CD14-positive monocyte (primary cell): ENCODE measurements at regions not wholly inside any gene's neighbourhood (a gene's known extent, or its start where the extent isn't known, plus 50 kb on each side); places are given as distances from the start of the nearest gene placed in this dataset.

Experiments used
- DNase-seq, 3 donors: peaks; one replicate each; pipeline ENCODE4 v3.0.0-alpha.2; 2011 to 2022
- H2AFZ ChIP-seq: 2 replicates; pipeline ENCODE4 v1.6.0; 2012; ENCODE audit warnings: mild to moderate bottlenecking, low read depth, low read length, inconsistent platforms; ENCODE audit not compliant: insufficient read depth, poor library complexity, severe bottlenecking
- H3K27ac ChIP-seq, 2 donors: 1 replicate in 1 of 2; 2 replicates in 1 of 2; pipeline ENCODE4 v1.5.1; 2012 to 2013; ENCODE audit warnings: low read length in 2 of 2, control low read depth in 1 of 2, inconsistent platforms in 1 of 2, low read depth in 1 of 2, mild to moderate bottlenecking in 1 of 2
- H3K27me3 ChIP-seq, 2 donors: one replicate each; pipeline versions ENCODE4 v1.6.0 to v1.6.1; 2011 to 2013; ENCODE audit warnings: low read length in 2 of 2; ENCODE audit not compliant: control insufficient read depth in 2 of 2, insufficient read depth in 2 of 2
- H3K36me3 ChIP-seq, 2 donors: replicated peaks in 1 of 2; 1 replicate in 1 of 2; 2 replicates in 1 of 2; pipeline versions ENCODE4 v1.5.1 to v1.6.1; 2012 to 2013; ENCODE audit warnings: low read length in 2 of 2, control low read depth in 1 of 2, inconsistent platforms in 1 of 2, mild to moderate bottlenecking in 1 of 2; ENCODE audit not compliant: insufficient read depth in 2 of 2, control insufficient read depth in 1 of 2
- H3K4me1 ChIP-seq, 2 donors: 1 replicate in 1 of 2; 2 replicates in 1 of 2; pipeline versions ENCODE4 v1.5.1 to v1.6.1; 2012 to 2013; ENCODE audit warnings: low read length in 2 of 2, control low read depth in 1 of 2, inconsistent platforms in 1 of 2, mild to moderate bottlenecking in 1 of 2, moderate library complexity in 1 of 2; ENCODE audit not compliant: insufficient read depth in 2 of 2, control insufficient read depth in 1 of 2
- H3K4me2 ChIP-seq: replicated peaks from 2 replicates; pipeline ENCODE3; 2012; ENCODE audit warnings: low read length, moderate library complexity, mild to moderate bottlenecking; ENCODE audit not compliant: poor library complexity, severe bottlenecking; ENCODE audit errors: extremely low read depth
- H3K4me3 ChIP-seq, 3 experiments: fragments of 200-600 bp in 1 of 3; sonication (generic) in 1 of 3; replicated peaks in 1 of 3; 1 replicate in 2 of 3; 2 replicates in 1 of 3; pipeline ENCODE4 v1.5.1; 2011 to 2013; ENCODE audit warnings: low read length in 3 of 3, mild to moderate bottlenecking in 3 of 3, control low read depth in 2 of 3, low read depth in 2 of 3, inconsistent platforms in 1 of 3, moderate library complexity in 1 of 3
- H3K79me2 ChIP-seq: 2 replicates; pipeline ENCODE4 v1.6.0; 2012; ENCODE audit warnings: mild to moderate bottlenecking, control low read depth, inconsistent platforms, low read length, moderate library complexity; ENCODE audit not compliant: insufficient read depth
- H3K9ac ChIP-seq: 2 replicates; pipeline ENCODE4 v1.6.0; 2017; ENCODE audit warnings: low read length, mild to moderate bottlenecking; ENCODE audit not compliant: insufficient read depth, poor library complexity, severe bottlenecking
- H3K9me3 ChIP-seq, 2 donors: replicated peaks in 1 of 2; 1 replicate in 1 of 2; 2 replicates in 1 of 2; pipeline versions ENCODE4 v1.5.1 to v1.6.1; 2012 to 2013; ENCODE audit warnings: low read length in 2 of 2, control low read depth in 1 of 2; ENCODE audit not compliant: control insufficient read depth in 1 of 2, insufficient read depth in 1 of 2
- H4K20me1 ChIP-seq: 2 replicates; pipeline ENCODE4 v1.6.0; 2012; ENCODE audit warnings: mild to moderate bottlenecking, low read length, control low read depth, moderate library complexity; ENCODE audit not compliant: insufficient read depth
- H3K27ac Mint-ChIP-seq, 7 donors: one replicate each; pipeline ENCODE4 v1.8.0; 2020; ENCODE audit warnings: mild to moderate bottlenecking in 7 of 7, mixed read lengths in 7 of 7, moderate library complexity in 6 of 7, inconsistent platforms in 2 of 7
- H3K27me3 Mint-ChIP-seq, 3 donors: one replicate each; pipeline ENCODE4 v1.8.0; 2021 to 2022; ENCODE audit warnings: low read depth in 3 of 3, mild to moderate bottlenecking in 3 of 3, mixed read lengths in 3 of 3, moderate library complexity in 3 of 3, inconsistent platforms in 1 of 3
- H3K36me3 Mint-ChIP-seq, 2 donors: one replicate each; pipeline ENCODE4 v1.8.0; 2020; ENCODE audit warnings: mixed read lengths in 2 of 2, inconsistent platforms in 1 of 2, mild to moderate bottlenecking in 1 of 2
- H3K4me1 Mint-ChIP-seq: one replicate; pipeline ENCODE4 v1.8.0; 2020; ENCODE audit warnings: mild to moderate bottlenecking, mixed read lengths
- H3K4me3 Mint-ChIP-seq, 2 donors: one replicate each; pipeline ENCODE4 v1.8.0; 2020; ENCODE audit warnings: mild to moderate bottlenecking in 2 of 2, mixed read lengths in 2 of 2, moderate library complexity in 1 of 2
- H3K9me3 Mint-ChIP-seq, 7 donors: one replicate each; pipeline ENCODE4 v1.8.0; 2020 to 2022; ENCODE audit warnings: mixed read lengths in 7 of 7, mild to moderate bottlenecking in 6 of 7, moderate library complexity in 6 of 7, inconsistent platforms in 2 of 7
- WGBS: methylation state at CpG from one replicate; pipeline ENCODE4 v1.1.5; 2013; ENCODE audit warnings: missing lambda C conversion rate; ENCODE audit not compliant: insufficient coverage; 5-methylcytosine and 5-hydroxymethylcytosine counted together
- intact Hi-C, 2 donors: fragments of 100-400 bp; cut with micrococcal nuclease; formaldehyde crosslinking; loops; one replicate each; pipeline versions ENCODE4 v1.15.0 to v1.15.1; 2023
- TF ChIP-seq, protein P1 (sequence below): fragments of 200-600 bp; IDR thresholded peaks from one replicate; pipeline ENCODE4 v1.8.0; 2022; ENCODE audit warnings: antibody characterized with exemption, mild to moderate bottlenecking

DNA sequence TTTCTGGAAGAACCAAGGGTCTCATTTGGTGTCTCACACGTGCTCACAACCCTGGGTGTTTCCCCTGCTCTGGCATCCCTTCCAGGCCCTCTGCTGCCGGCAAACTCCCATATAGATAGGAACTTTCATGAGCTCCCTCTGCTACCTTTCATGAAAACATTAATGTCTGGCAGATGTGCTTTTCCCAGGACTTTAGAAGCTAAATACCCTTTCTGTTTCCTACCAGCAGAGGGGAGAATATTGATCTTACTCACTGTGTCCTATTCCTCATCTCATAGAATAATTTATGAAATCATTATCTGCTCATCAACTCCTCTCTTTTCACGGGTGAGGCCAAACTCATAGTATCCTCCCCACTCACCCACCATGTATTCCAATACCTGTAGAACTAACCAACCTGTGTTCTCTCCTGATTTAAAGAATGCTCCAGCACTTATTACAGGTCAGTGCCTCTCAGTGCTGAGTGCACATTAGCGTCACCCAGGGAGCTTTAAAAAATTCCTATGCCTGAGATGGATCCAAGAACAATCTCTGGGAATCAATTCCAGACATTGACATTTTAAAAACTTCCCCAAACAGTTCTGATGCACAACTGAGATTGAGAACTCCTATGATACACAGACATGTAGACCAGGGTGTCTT, 298.5 kb upstream of the JAG1 start:
- Mint-ChIP-seq H3K4me1 (no peaks in the 10 kb centered on the region), H3K27ac (no peak overlapping the region), H3K27me3 (peaks cover 0 to 1% (median 0%) of the 10 kb centered on the region in 3 donors), H3K4me3 (no peak overlapping the region), H3K9me3 (peaks cover 0 to 8% (median 0%) of the 10 kb centered on the region in 7 donors), H3K36me3 (no peaks in the 10 kb centered on the region)
- Histone ChIP-seq H2AFZ (no peak overlapping the region), H3K36me3 (no peaks in the 10 kb centered on the region), H3K79me2 (no peaks in the 10 kb centered on the region), H3K9me3 (peaks cover 0 to 2% of the 10 kb centered on the region in 2 donors), H3K27ac (no peak overlapping the region), H3K9ac (no peak overlapping the region), H3K4me1 (no peaks in the 10 kb centered on the region), H3K27me3 (no peaks in the 10 kb centered on the region), H3K4me2 (no peak overlapping the region), H4K20me1 (no peaks in the 10 kb centered on the region), H3K4me3 (no peak overlapping the region)
- intact Hi-C loops: no loop called here
- WGBS: 93% methylated on average over 3 of the region's 4 CpGs
- TF ChIP-seq, protein P1, sequence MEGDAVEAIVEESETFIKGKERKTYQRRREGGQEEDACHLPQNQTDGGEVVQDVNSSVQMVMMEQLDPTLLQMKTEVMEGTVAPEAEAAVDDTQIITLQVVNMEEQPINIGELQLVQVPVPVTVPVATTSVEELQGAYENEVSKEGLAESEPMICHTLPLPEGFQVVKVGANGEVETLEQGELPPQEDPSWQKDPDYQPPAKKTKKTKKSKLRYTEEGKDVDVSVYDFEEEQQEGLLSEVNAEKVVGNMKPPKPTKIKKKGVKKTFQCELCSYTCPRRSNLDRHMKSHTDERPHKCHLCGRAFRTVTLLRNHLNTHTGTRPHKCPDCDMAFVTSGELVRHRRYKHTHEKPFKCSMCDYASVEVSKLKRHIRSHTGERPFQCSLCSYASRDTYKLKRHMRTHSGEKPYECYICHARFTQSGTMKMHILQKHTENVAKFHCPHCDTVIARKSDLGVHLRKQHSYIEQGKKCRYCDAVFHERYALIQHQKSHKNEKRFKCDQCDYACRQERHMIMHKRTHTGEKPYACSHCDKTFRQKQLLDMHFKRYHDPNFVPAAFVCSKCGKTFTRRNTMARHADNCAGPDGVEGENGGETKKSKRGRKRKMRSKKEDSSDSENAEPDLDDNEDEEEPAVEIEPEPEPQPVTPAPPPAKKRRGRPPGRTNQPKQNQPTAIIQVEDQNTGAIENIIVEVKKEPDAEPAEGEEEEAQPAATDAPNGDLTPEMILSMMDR: no peak
- DNase-seq: no peak

DNA sequence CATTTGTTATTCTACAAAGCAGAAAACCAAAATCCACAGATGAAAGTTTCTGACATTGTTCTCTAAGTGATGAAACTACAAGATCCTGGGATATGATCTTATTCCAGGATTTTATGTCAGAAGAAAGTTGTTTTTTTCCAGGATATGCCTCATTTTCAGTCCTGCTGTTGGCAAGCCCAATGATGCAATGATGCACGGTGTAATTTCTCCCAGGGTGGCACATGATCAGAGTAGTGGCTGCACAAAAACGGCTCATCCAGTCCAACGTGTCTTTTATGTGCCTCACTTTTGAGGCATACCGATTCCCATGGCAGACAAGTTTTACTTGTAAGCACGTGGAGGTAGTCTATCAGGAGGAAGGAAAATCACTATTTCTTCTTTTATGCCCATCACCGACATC, 302.3 kb upstream of the JAG1 start:
- no peak overlapping the region for H2AFZ ChIP-seq
- no peaks in the 10 kb centered on the region for H3K4me1 ChIP-seq
- DNase-seq: no peak
- TF ChIP-seq, protein P1: no peak
- H3K27ac ChIP-seq: no peak overlapping the region
- peaks cover 0 to 5% of the 10 kb centered on the region in 2 donors for H3K9me3 ChIP-seq
- H3K9ac ChIP-seq: no peak overlapping the region
- H3K27me3 Mint-ChIP-seq: peaks cover 0 to 1% (median 0%) of the 10 kb centered on the region in 3 donors
- no peaks in the 10 kb centered on the region for H3K4me1 Mint-ChIP-seq
- H3K9me3 Mint-ChIP-seq: peaks cover 0 to 8% (median 3%) of the 10 kb centered on the region in 7 donors
- no peak overlapping the region for H3K27ac Mint-ChIP-seq
- H3K27me3 ChIP-seq: no peaks in the 10 kb centered on the region
- no peaks in the 10 kb centered on the region for H3K79me2 ChIP-seq
- WGBS: 90% methylated on average over 2 of the region's 6 CpGs
- no peaks in the 10 kb centered on the region for H3K36me3 Mint-ChIP-seq
- no peak overlapping the region for H3K4me3 ChIP-seq
- H3K4me2 ChIP-seq: no peak overlapping the region
- intact Hi-C loops: no loop called here
- no peaks in the 10 kb centered on the region for H3K36me3 ChIP-seq
- no peaks in the 10 kb centered on the region for H4K20me1 ChIP-seq
- no peak overlapping the region for H3K4me3 Mint-ChIP-seq
